ENCODE measurements at regions not wholly inside any gene's neighbourhood (a gene's known extent, or its start where the extent isn't known, plus 50 kb on each side); places are given as distances from the start of the nearest gene placed in this dataset.

DNA sequence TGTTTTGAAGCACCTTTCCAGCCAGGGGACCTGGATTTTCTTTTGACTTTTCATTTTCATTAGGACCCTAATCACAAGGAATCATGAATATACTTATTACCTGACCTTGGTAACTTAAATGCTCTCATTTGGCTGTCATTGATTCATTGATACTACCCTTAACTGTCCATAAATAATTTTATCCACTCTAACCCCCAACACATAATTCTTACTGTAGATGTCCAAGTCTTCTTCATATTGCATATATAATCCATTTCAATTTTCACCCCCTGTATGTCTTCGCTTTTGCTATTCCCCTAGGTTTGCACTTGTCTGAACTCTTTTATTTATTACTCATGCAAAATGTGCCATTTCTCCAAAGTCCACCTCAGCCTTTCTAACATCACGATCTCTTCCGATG is 602.9 kb downstream of the MMUT start:
- TF ChIP-seq RXRA (IDR thresholded peaks at IDR 0.05) (no peak), RAD21 (IDR thresholded peaks at IDR 0.05) (no peak), TAF1 (conservative IDR thresholded peaks at IDR 0.05) (no peak), JUND (IDR thresholded peaks at IDR 0.05) (no peak), GABPA (IDR thresholded peaks at IDR 0.05 in 1 of 2, conservative IDR thresholded peaks at IDR 0.05 in 1 of 2) (no peak), SP1 (IDR thresholded peaks at IDR 0.05) (no peak), HNF4G (IDR thresholded peaks at IDR 0.05) (no peak), FOXA1 (IDR thresholded peaks at IDR 0.05) (no peak), FOXA2 (IDR thresholded peaks at IDR 0.05) (no peak), YY1 (IDR thresholded peaks at IDR 0.05) (no peak)
- TF ChIP-seq, protein P1, sequence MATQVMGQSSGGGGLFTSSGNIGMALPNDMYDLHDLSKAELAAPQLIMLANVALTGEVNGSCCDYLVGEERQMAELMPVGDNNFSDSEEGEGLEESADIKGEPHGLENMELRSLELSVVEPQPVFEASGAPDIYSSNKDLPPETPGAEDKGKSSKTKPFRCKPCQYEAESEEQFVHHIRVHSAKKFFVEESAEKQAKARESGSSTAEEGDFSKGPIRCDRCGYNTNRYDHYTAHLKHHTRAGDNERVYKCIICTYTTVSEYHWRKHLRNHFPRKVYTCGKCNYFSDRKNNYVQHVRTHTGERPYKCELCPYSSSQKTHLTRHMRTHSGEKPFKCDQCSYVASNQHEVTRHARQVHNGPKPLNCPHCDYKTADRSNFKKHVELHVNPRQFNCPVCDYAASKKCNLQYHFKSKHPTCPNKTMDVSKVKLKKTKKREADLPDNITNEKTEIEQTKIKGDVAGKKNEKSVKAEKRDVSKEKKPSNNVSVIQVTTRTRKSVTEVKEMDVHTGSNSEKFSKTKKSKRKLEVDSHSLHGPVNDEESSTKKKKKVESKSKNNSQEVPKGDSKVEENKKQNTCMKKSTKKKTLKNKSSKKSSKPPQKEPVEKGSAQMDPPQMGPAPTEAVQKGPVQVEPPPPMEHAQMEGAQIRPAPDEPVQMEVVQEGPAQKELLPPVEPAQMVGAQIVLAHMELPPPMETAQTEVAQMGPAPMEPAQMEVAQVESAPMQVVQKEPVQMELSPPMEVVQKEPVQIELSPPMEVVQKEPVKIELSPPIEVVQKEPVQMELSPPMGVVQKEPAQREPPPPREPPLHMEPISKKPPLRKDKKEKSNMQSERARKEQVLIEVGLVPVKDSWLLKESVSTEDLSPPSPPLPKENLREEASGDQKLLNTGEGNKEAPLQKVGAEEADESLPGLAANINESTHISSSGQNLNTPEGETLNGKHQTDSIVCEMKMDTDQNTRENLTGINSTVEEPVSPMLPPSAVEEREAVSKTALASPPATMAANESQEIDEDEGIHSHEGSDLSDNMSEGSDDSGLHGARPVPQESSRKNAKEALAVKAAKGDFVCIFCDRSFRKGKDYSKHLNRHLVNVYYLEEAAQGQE (IDR thresholded peaks at IDR 0.05): no peak
- TF ChIP-seq, protein P2, sequence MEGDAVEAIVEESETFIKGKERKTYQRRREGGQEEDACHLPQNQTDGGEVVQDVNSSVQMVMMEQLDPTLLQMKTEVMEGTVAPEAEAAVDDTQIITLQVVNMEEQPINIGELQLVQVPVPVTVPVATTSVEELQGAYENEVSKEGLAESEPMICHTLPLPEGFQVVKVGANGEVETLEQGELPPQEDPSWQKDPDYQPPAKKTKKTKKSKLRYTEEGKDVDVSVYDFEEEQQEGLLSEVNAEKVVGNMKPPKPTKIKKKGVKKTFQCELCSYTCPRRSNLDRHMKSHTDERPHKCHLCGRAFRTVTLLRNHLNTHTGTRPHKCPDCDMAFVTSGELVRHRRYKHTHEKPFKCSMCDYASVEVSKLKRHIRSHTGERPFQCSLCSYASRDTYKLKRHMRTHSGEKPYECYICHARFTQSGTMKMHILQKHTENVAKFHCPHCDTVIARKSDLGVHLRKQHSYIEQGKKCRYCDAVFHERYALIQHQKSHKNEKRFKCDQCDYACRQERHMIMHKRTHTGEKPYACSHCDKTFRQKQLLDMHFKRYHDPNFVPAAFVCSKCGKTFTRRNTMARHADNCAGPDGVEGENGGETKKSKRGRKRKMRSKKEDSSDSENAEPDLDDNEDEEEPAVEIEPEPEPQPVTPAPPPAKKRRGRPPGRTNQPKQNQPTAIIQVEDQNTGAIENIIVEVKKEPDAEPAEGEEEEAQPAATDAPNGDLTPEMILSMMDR (IDR thresholded peaks at IDR 0.05; ENCODE audit: low read depth, low read length, missing input control): no peak
- TF ChIP-seq, protein P3, sequence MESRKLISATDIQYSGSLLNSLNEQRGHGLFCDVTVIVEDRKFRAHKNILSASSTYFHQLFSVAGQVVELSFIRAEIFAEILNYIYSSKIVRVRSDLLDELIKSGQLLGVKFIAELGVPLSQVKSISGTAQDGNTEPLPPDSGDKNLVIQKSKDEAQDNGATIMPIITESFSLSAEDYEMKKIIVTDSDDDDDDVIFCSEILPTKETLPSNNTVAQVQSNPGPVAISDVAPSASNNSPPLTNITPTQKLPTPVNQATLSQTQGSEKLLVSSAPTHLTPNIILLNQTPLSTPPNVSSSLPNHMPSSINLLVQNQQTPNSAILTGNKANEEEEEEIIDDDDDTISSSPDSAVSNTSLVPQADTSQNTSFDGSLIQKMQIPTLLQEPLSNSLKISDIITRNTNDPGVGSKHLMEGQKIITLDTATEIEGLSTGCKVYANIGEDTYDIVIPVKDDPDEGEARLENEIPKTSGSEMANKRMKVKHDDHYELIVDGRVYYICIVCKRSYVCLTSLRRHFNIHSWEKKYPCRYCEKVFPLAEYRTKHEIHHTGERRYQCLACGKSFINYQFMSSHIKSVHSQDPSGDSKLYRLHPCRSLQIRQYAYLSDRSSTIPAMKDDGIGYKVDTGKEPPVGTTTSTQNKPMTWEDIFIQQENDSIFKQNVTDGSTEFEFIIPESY (IDR thresholded peaks at IDR 0.05): no peak
- TF ChIP-seq, protein P4, sequence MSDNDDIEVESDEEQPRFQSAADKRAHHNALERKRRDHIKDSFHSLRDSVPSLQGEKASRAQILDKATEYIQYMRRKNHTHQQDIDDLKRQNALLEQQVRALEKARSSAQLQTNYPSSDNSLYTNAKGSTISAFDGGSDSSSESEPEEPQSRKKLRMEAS (IDR thresholded peaks at IDR 0.05): no peak

Data from liver (tissue), 3 donors.